Caco-2 (cell line): ENCODE measurements at regions not wholly inside any gene's neighbourhood (a gene's known extent, or its start where the extent isn't known, plus 50 kb on each side); places are given as distances from the start of the nearest gene placed in this dataset.

Source experiments
- BruUV-seq: library from RNA; stranded (reverse); fragments of 400-500 nt; replicated peaks from 2 replicates; lab custom pipeline; 2021; lab: Mats Ljungman, UMichigan
- CTCF ChIA-PET: fragments of 300-600 bp; sonication (Branson Sonifier 250); formaldehyde crosslinking; loops from one replicate; lab custom pipeline; 2022; ENCODE audit warnings: antibody characterized with exemption; lab: Charles Lee
- POLR2A ChIA-PET: fragments of 300-600 bp; sonication (Branson Sonifier 250); formaldehyde crosslinking; loops from one replicate; lab custom pipeline; 2022; ENCODE audit warnings: antibody characterized with exemption; lab: Charles Lee
- DNase-seq, 2 experiments: peaks; one replicate each; pipeline versions ENCODE4 v3.0.0 to v3.0.0-alpha.2; 2020 to 2022
- H3K27me3 ChIP-seq: replicated peaks from 2 replicates; pipeline ENCODE4 v1.6.0; 2011; ENCODE audit warnings: low read length; ENCODE audit not compliant: control insufficient read depth, insufficient read depth
- H3K36me3 ChIP-seq: 2 replicates; pipeline ENCODE4 v1.5.1; 2011; ENCODE audit warnings: low read length; ENCODE audit not compliant: control insufficient read depth, insufficient read depth
- H3K4me1 ChIP-seq: fragments of 250-450 bp; sonication (Bioruptor Pico); 2 replicates; pipeline ENCODE4 v1.5.1; 2020; ENCODE audit warnings: mild to moderate bottlenecking
- H3K4me3 ChIP-seq: 2 replicates; pipeline ENCODE4 v1.5.1; 2011; ENCODE audit warnings: low read depth, mild to moderate bottlenecking, control low read depth, low read length
- H3K9me3 ChIP-seq: fragments of 250-450 bp; sonication (Bioruptor Pico); 2 replicates; pipeline ENCODE4 v1.5.1; 2020; ENCODE audit warnings: mild to moderate bottlenecking, moderate library complexity
- H3K27ac Mint-ChIP-seq: one replicate; pipeline ENCODE4 v1.8.0; 2022; ENCODE audit warnings: mixed read lengths; ENCODE audit not compliant: unreplicated experiment
- H3K27me3 Mint-ChIP-seq: one replicate; pipeline ENCODE4 v1.8.0; 2022; ENCODE audit warnings: mixed read lengths; ENCODE audit not compliant: insufficient read depth, unreplicated experiment
- H3K36me3 Mint-ChIP-seq: one replicate; pipeline ENCODE4 v1.8.0; 2022; ENCODE audit warnings: mild to moderate bottlenecking, mixed read lengths; ENCODE audit not compliant: insufficient read depth, unreplicated experiment
- H3K4me1 Mint-ChIP-seq: one replicate; pipeline ENCODE4 v1.8.0; 2022; ENCODE audit warnings: low read depth, mixed read lengths; ENCODE audit not compliant: unreplicated experiment
- H3K4me3 Mint-ChIP-seq: one replicate; pipeline ENCODE4 v1.8.0; 2022; ENCODE audit warnings: mild to moderate bottlenecking, moderate library complexity, mixed read lengths; ENCODE audit not compliant: unreplicated experiment
- H3K9me3 Mint-ChIP-seq: one replicate; pipeline ENCODE4 v1.8.0; 2022; ENCODE audit warnings: mixed read lengths; ENCODE audit not compliant: unreplicated experiment
- CTCF ChIP-seq, 2 experiments: fragments of 200-600 bp in 1 of 2; IDR thresholded peaks; 1 replicate in 1 of 2; 2 replicates in 1 of 2; pipeline versions ENCODE4 v1.5.1 to v1.8.0; 2011 to 2022; ENCODE audit warnings: antibody characterized with exemption in 1 of 2, control low read depth in 1 of 2, inconsistent platforms in 1 of 2, low read depth in 1 of 2, low read length in 1 of 2, mild to moderate bottlenecking in 1 of 2, moderate library complexity in 1 of 2; ENCODE audit not compliant: insufficient read depth in 1 of 2, severe bottlenecking in 1 of 2, unreplicated experiment in 1 of 2
- intact Hi-C: fragments of 100-400 bp; cut with micrococcal nuclease; formaldehyde crosslinking; loops from one replicate; pipeline ENCODE4 v1.10.0; 2022; ENCODE audit not compliant: unreplicated experiment

DNA sequence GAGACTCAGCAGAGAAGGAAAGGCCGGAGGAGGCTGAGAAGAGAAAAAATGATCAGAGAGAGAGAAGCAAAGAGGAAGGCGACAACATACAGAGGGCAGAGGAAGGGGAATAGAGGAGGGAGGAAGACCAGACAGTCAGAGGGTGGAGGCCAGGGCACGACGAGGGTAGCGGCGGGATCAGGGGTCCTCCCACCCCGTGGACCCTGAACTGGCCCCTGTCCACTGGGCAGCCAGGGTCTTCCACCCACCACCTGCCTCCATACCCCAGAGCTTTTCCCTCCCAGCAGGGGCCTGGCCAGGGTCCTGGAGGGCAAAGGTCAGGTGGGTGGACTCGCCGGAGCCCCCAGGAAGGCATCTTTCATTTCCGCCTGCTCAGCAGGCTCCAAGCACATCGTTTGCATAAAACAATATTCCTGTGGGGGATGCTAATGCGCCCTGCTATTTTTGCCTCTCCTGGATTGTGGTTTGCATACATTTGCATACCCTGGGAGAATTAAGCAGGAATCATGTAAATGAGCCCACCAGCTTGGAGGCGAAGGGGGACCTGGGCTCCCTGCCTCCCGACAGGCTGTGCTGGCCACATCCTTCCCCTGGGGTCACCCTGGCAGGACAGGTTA lies 394.1 kb downstream of the MN1 start:
- Histone ChIP-seq H3K4me1 (no peaks in the 10 kb centered on the region), H3K36me3 (no peaks in the 10 kb centered on the region), H3K4me3 (no peak overlapping the region), H3K9me3 (no peaks in the 10 kb centered on the region), H3K27me3 (no peaks in the 10 kb centered on the region)
- DNase-seq: no peak
- BruUV-seq: no TSS peak
- no peaks in the 10 kb centered on the region for H3K36me3 Mint-ChIP-seq
- intact Hi-C loops: no loop called here
- H3K27me3 Mint-ChIP-seq: peaks cover 4% of the 10 kb centered on the region
- no peak overlapping the region for H3K27ac Mint-ChIP-seq
- POLR2A ChIA-PET: no interaction called here
- H3K4me1 Mint-ChIP-seq: no peaks in the 10 kb centered on the region
- CTCF ChIA-PET: no interaction called here
- no peak for TF ChIP-seq CTCF (IDR thresholded peaks at IDR 0.05; ENCODE audit: insufficient read depth in 1 of 2, low read depth in 1 of 2, low read length in 1 of 2, severe bottlenecking in 1 of 2, unreplicated experiment in 1 of 2)
- no peaks in the 10 kb centered on the region for H3K9me3 Mint-ChIP-seq
- H3K4me3 Mint-ChIP-seq: no peak overlapping the region

GRCh38 chr22:27408068-27408467 lies 393.5 kb downstream of the MN1 start:
- Histone ChIP-seq H3K4me3 (no peak overlapping the region), H3K9me3 (no peaks in the 10 kb centered on the region), H3K36me3 (no peaks in the 10 kb centered on the region), H3K27me3 (no peaks in the 10 kb centered on the region), H3K4me1 (no peaks in the 10 kb centered on the region)
- Mint-ChIP-seq H3K4me3 (no peak overlapping the region), H3K27me3 (peaks cover 4% of the 10 kb centered on the region), H3K36me3 (no peaks in the 10 kb centered on the region), H3K27ac (no peak overlapping the region), H3K9me3 (no peaks in the 10 kb centered on the region), H3K4me1 (no peaks in the 10 kb centered on the region)
- intact Hi-C loops: no loop called here
- BruUV-seq: no TSS peak
- TF ChIP-seq CTCF (IDR thresholded peaks at IDR 0.05; ENCODE audit: insufficient read depth in 1 of 2, low read depth in 1 of 2, low read length in 1 of 2, severe bottlenecking in 1 of 2, unreplicated experiment in 1 of 2): no peak
- CTCF ChIA-PET: no interaction called here
- no peak for DNase-seq
- POLR2A ChIA-PET: no interaction called here

- no peaks in the 10 kb centered on the region for H3K9me3 Mint-ChIP-seq
- H3K36me3 Mint-ChIP-seq: no peaks in the 10 kb centered on the region
- CTCF ChIA-PET: interaction anchor here (0.9 to 1.2 kb wide), 2 partner anchors 395 to 401 kb away, joined by 3 to 4 read pairs; no protein-coding TSS in a partner anchor
- H3K4me3 ChIP-seq: no peak overlapping the region
- no peak for DNase-seq
- POLR2A ChIA-PET: no interaction called here
- H3K27ac Mint-ChIP-seq: no peak overlapping the region
- H3K4me1 ChIP-seq: no peaks in the 10 kb centered on the region
- no peaks in the 10 kb centered on the region for H3K27me3 ChIP-seq
- no peaks in the 10 kb centered on the region for H3K36me3 ChIP-seq
- peak in 1 of 2 experiments; percentile 28 for TF ChIP-seq CTCF (IDR thresholded peaks at IDR 0.05; ENCODE audit: insufficient read depth in 1 of 2, low read depth in 1 of 2, low read length in 1 of 2, severe bottlenecking in 1 of 2, unreplicated experiment in 1 of 2)
- BruUV-seq: no TSS peak
- no peaks in the 10 kb centered on the region for H3K9me3 ChIP-seq
- H3K4me3 Mint-ChIP-seq: no peak overlapping the region
- intact Hi-C loops: no loop called here
- peaks cover 4% of the 10 kb centered on the region for H3K27me3 Mint-ChIP-seq
- H3K4me1 Mint-ChIP-seq: no peaks in the 10 kb centered on the region
Observed at GRCh38 chr22:27409299-27409698, 392.3 kb downstream of the MN1 start.
